GM06990 (cell line): ENCODE measurements at regions not wholly inside any gene's neighbourhood (a gene's known extent, or its start where the extent isn't known, plus 50 kb on each side); places are given as distances from the start of the nearest gene placed in this dataset.
"Not testable (repeated sequence)": the region's sequence is repeated elsewhere in the genome, so short reads cannot be mapped to it uniquely, and the experiment has no call there.

Experiments used
- DNase-seq: peaks from one replicate; pipeline ENCODE4 v3.0.0-alpha.2; 2011; ENCODE audit not compliant: insufficient read length; ENCODE audit errors: extremely low read depth
- H3K27me3 ChIP-seq: replicated peaks from 2 replicates; pipeline ENCODE4 v1.6.0; 2011; ENCODE audit warnings: low read length; ENCODE audit not compliant: control insufficient read depth, insufficient read depth
- H3K36me3 ChIP-seq: 2 replicates; pipeline ENCODE4 v1.5.1; 2011; ENCODE audit warnings: low read length; ENCODE audit not compliant: control insufficient read depth, insufficient read depth
- H3K4me3 ChIP-seq: replicated peaks from 2 replicates; pipeline ENCODE4 v1.5.1; 2011; ENCODE audit warnings: low read depth, mild to moderate bottlenecking, control low read depth, low read length
- TF ChIP-seq, protein P1 (sequence below): IDR thresholded peaks from 2 replicates; pipeline ENCODE4 v1.5.1; 2011; ENCODE audit warnings: low read length, control low read depth, mild to moderate bottlenecking, inconsistent platforms; ENCODE audit not compliant: insufficient read depth, poor library complexity, severe bottlenecking

GRCh38 chr13:90884066-90884465 is 463.4 kb upstream of the MIR17HG start:
- no peak for DNase-seq
- Histone ChIP-seq H3K4me3 (no peak overlapping the region), H3K27me3 (no peaks in the 10 kb centered on the region), H3K36me3 (no peaks in the 10 kb centered on the region)
- TF ChIP-seq, protein P1, sequence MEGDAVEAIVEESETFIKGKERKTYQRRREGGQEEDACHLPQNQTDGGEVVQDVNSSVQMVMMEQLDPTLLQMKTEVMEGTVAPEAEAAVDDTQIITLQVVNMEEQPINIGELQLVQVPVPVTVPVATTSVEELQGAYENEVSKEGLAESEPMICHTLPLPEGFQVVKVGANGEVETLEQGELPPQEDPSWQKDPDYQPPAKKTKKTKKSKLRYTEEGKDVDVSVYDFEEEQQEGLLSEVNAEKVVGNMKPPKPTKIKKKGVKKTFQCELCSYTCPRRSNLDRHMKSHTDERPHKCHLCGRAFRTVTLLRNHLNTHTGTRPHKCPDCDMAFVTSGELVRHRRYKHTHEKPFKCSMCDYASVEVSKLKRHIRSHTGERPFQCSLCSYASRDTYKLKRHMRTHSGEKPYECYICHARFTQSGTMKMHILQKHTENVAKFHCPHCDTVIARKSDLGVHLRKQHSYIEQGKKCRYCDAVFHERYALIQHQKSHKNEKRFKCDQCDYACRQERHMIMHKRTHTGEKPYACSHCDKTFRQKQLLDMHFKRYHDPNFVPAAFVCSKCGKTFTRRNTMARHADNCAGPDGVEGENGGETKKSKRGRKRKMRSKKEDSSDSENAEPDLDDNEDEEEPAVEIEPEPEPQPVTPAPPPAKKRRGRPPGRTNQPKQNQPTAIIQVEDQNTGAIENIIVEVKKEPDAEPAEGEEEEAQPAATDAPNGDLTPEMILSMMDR, result no peak

DNA sequence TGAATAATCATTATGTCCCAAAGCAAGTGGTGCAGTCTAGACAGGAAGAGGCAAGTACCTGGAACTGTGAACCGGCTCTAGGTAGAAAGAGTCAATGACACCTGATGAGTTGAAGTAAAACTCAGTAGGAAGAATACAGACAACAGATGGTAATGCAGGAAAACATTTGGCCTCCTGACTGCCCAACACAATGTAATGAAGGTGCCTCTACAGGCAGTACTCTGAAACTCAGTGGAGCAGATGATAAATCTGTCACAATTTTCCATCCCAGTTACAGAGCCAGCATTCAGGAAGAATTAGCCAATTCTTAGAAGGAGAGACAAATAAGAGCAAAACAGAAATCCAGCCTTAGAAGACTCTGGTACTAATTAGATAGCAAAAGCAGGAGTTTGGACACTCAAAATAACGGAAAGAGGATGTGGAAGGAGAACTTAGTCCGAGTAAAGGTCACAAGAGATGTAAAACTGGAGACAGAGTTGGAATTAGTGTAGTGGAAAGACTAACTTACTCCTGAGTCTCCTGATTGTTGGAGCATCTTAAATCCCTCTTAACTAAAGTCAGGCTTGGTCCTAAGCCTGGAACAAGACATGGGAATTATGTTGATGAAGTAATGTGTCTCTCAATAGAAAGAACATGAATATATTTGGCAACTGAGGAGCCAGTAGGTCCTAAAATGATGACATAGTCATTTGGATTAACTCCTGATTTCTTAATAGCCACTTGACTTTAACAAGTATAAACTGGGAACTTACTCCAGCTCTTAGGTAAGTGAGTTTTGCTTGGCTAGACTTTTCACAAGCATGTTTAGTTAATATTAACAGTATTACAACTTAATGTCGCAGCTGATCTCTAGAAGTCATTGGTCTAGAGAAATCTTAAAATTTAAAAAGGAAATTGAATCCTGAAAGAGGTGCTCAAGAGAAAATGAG is 457.3 kb upstream of the MIR17HG start:
- Histone ChIP-seq H3K36me3 (no peaks in the 10 kb centered on the region), H3K4me3 (no peak overlapping the region), H3K27me3 (no peaks in the 10 kb centered on the region)
- DNase-seq, result no peak
- TF ChIP-seq, protein P1, result no peak

- TF ChIP-seq, protein P1, result no peak
- Histone ChIP-seq H3K4me3 (no peak overlapping the region), H3K27me3 (no peaks in the 10 kb centered on the region), H3K36me3 (no peaks in the 10 kb centered on the region)
- DNase-seq, result no peak
Observed at GRCh38 chr13:90891329-90891728, 456.2 kb upstream of the MIR17HG start.

DNA sequence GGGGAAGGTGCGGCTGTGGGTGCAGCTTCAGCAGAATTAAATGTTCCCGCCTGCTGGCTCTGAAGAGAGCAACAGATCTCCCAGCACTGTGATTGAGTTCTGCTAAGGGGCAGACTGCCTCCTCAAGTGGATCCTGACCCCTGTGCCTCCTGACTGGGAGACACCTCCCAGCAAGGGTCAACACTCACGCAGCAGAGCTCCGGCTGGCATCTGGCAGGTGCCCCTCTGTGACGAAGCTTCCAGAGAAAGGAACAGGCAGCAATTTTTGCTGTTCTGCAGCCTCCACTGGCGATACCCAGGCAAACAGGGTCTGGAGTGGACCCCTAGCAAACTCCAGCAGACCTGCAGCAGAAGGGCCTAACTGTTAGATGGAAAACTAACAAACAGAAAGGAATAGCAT is 454.3 kb upstream of the MIR17HG start:
- H3K27me3 ChIP-seq, H3K4me3 ChIP-seq, H3K36me3 ChIP-seq, DNase-seq: not testable (repeated sequence)

GRCh38 chr13:90896002-90896401 is 451.5 kb upstream of the MIR17HG start:
- Histone ChIP-seq H3K4me3 (no peak overlapping the region), H3K36me3 (no peaks in the 10 kb centered on the region), H3K27me3 (no peaks in the 10 kb centered on the region; the same call in 1 of the 2 replicates)
- no peak for DNase-seq
- TF ChIP-seq, protein P1, result no peak

- Histone ChIP-seq H3K4me3 (no peak overlapping the region), H3K36me3 (no peaks in the 10 kb centered on the region), H3K27me3 (no peaks in the 10 kb centered on the region; the same call in 1 of the 2 replicates)
- DNase-seq, result no peak
- TF ChIP-seq, protein P1, result no peak
Observed at GRCh38 chr13:90898811-90899210, 448.7 kb upstream of the MIR17HG start.
